Breast epithelium (tissue), 4 donors: ENCODE measurements at regions not wholly inside any gene's neighbourhood (a gene's known extent, or its start where the extent isn't known, plus 50 kb on each side); places are given as distances from the start of the nearest gene placed in this dataset.

Experiments
- DNase-seq, 2 donors: peaks; one replicate each; pipeline ENCODE4 v3.0.0-alpha.2; 2019; ENCODE audit warnings: low spot score in 2 of 2
- H3K27ac ChIP-seq, 2 donors: fragments of 200-600 bp; sonication (generic) in 1 of 2; one replicate each; pipeline ENCODE4 v1.5.1; 2016 to 2019; ENCODE audit warnings: mild to moderate bottlenecking in 1 of 2
- H3K27me3 ChIP-seq, 2 donors: fragments of 200-600 bp; sonication (generic) in 1 of 2; one replicate each; pipeline versions ENCODE4 v1.5.1 to v1.6.0; 2017 to 2019; ENCODE audit warnings: control low read depth in 1 of 2, mild to moderate bottlenecking in 1 of 2
- H3K36me3 ChIP-seq: fragments of 200-600 bp; one replicate; pipeline ENCODE4 v1.5.1; 2019
- H3K4me1 ChIP-seq, 2 donors: fragments of 200-600 bp; sonication (generic); one replicate each; pipeline ENCODE4 v1.5.1; 2016 to 2019; ENCODE audit warnings: control low read depth in 1 of 2
- H3K4me3 ChIP-seq, 3 donors: fragments of 200-600 bp; sonication (generic); 1 replicate in 2 of 3; 2 replicates in 1 of 3; pipeline ENCODE4 v1.5.1; 2016 to 2019; ENCODE audit warnings: mild to moderate bottlenecking in 3 of 3, moderate library complexity in 2 of 3
- H3K9me3 ChIP-seq, 2 donors: fragments of 200-600 bp; sonication (generic) in 1 of 2; one replicate each; pipeline ENCODE4 v1.5.1; 2016 to 2019; ENCODE audit warnings: control low read depth in 1 of 2
- POLR2A ChIP-seq: fragments of 450-650 bp; IDR thresholded peaks from one replicate; pipeline ENCODE4 v1.6.1; 2016; ENCODE audit warnings: antibody characterized with exemption, mild to moderate bottlenecking, moderate library complexity
- POLR2AphosphoS5 ChIP-seq, 3 donors: sonication (generic); formaldehyde crosslinking; IDR thresholded peaks; one replicate each; pipeline ENCODE4 v1.6.1; 2017; ENCODE audit warnings: antibody characterized with exemption in 3 of 3
- intact Hi-C: fragments of 100-400 bp; cut with DNase I; formaldehyde crosslinking; loops from one replicate; pipeline ENCODE4 v1.15.1; 2023; ENCODE audit warnings: low total_unique reads
- TF ChIP-seq, protein P1 (sequence below), 3 donors: fragments of 450-650 bp; IDR thresholded peaks; one replicate each; pipeline ENCODE4 v1.5.1; 2016 to 2017; ENCODE audit warnings: antibody characterized with exemption in 3 of 3, mild to moderate bottlenecking in 3 of 3, moderate library complexity in 3 of 3

GRCh38 chr2:7667260-7667757 lies 750.1 kb downstream of the RNF144A start:
- Histone ChIP-seq H3K27ac (no peak overlapping the region), H3K4me3 (no peak overlapping the region), H3K9me3 (peaks cover 0 to 4% of the 10 kb centered on the region in 2 donors), H3K27me3 (no peaks in the 10 kb centered on the region), H3K4me1 (no peaks in the 10 kb centered on the region), H3K36me3 (no peaks in the 10 kb centered on the region)
- TF ChIP-seq POLR2A (no peak), POLR2AphosphoS5 (IDR thresholded peaks at IDR 0.05) (no peak)
- TF ChIP-seq, protein P1, sequence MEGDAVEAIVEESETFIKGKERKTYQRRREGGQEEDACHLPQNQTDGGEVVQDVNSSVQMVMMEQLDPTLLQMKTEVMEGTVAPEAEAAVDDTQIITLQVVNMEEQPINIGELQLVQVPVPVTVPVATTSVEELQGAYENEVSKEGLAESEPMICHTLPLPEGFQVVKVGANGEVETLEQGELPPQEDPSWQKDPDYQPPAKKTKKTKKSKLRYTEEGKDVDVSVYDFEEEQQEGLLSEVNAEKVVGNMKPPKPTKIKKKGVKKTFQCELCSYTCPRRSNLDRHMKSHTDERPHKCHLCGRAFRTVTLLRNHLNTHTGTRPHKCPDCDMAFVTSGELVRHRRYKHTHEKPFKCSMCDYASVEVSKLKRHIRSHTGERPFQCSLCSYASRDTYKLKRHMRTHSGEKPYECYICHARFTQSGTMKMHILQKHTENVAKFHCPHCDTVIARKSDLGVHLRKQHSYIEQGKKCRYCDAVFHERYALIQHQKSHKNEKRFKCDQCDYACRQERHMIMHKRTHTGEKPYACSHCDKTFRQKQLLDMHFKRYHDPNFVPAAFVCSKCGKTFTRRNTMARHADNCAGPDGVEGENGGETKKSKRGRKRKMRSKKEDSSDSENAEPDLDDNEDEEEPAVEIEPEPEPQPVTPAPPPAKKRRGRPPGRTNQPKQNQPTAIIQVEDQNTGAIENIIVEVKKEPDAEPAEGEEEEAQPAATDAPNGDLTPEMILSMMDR (IDR thresholded peaks at IDR 0.05): no peak
- intact Hi-C loops: no loop called here
- DNase-seq: no peak

DNA sequence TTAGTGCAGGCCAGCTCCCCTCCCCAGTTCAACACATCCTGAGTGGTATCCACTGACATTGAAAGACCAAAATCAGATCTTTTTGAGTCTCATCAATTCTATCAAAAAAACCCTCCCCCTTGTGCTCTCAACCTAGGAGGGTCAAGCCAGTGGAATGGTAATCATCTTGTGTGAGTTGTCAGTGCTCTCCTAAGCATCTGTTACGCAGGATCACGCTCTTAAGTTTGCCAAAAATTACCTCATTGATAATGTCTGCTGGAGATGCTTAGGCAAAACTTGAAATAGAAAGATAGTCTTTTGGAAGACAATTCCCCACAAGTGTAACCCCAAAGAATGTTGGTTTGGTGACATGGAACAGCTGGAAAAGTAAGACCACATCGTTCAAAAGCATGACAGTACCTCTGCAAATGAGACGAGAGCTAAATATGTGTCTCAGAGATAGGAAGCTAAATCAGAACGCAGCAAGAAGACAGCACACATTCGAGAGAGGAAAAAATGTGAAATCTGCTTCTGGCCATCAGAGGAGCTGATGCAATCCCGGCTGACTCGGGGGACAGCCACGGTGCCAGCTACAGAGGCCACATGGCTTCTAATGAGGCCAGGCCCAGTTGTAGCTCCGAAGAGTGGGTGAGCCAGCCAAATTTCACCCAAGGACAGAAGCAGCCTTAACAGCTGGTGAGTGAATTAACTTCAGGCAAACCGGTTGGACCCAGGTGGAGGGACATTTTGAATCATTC lies 753.9 kb downstream of the RNF144A start:
- Histone ChIP-seq H3K27ac (no peak overlapping the region), H3K4me1 (no peaks in the 10 kb centered on the region), H3K9me3 (peaks cover 0 to 4% of the 10 kb centered on the region in 2 donors), H3K27me3 (no peaks in the 10 kb centered on the region), H3K36me3 (no peaks in the 10 kb centered on the region), H3K4me3 (no peak overlapping the region)
- TF ChIP-seq POLR2AphosphoS5 (IDR thresholded peaks at IDR 0.05) (peak in 1 of 3 donors; percentile 40), POLR2A (no peak)
- TF ChIP-seq, protein P1 (IDR thresholded peaks at IDR 0.05): no peak
- intact Hi-C loops: no loop called here
- no peak for DNase-seq

DNA sequence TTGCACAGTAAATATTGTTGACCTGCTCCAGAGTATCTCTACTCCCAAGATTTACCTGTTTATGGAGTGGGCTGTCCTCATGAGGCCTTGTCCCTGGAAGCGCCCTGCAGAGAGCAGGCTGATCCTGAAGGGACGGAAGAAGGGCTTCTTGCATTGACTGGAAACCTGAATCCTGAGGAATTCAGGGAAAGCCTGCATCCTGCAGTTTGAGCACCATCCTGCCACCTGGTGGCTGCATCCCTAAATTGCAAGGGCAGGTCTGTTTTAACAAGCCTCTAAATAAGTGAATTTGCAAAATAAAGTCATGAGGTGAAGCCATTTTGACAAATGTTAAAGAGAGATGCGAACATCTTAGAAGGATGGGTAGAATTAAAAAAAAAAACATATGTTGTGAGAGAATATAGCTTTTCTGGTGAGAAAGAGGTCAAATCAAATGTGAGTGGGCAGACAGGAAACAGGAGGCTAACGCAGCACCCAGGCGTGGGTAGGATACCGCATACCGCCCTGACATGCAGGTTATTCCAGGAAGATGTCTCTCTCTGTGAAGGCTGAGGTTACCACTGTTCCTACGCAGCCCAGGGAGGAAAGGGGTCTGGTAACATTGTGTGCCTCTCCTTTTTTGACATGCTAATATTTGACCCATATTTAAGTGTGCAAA lies 754.9 kb downstream of the RNF144A start:
- intact Hi-C loops: no loop called here
- TF ChIP-seq POLR2AphosphoS5 (IDR thresholded peaks at IDR 0.05) (no peak), POLR2A (no peak)
- TF ChIP-seq, protein P1 (IDR thresholded peaks at IDR 0.05): peak in 1 of 3 donors; percentile 20

DNA sequence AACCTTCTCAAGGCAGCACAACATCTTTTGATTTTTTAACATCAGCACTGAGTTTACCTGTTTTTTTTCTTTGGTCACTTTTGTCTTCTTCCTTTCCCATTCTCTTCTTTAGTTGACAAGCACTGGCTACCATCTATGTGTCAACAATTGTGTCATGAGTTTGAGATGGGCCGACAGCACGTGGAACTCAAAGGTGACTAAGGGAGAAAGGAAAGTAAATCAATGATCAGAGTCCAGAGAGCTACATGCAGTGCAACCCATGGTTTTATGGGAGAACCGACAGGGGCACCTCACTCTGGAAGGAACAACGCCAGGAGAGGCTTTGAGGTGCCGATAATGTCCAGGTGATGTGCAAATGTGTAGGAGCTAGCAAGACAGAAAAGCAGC lies 755.5 kb downstream of the RNF144A start:
- no peaks in the 10 kb centered on the region for H3K27me3 ChIP-seq
- TF ChIP-seq POLR2A: no peak
- TF ChIP-seq POLR2AphosphoS5 (IDR thresholded peaks at IDR 0.05): no peak
- TF ChIP-seq, protein P1 (IDR thresholded peaks at IDR 0.05): no peak
- H3K4me3 ChIP-seq: no peak overlapping the region
- intact Hi-C loops: no loop called here
- peaks cover 0 to 4% of the 10 kb centered on the region in 2 donors for H3K9me3 ChIP-seq
- no peaks in the 10 kb centered on the region for H3K4me1 ChIP-seq
- no peak for DNase-seq
- H3K36me3 ChIP-seq: no peaks in the 10 kb centered on the region
- no peak overlapping the region for H3K27ac ChIP-seq

More for the DNA sequence above, 754.9 kb downstream of the RNF144A start:
- Histone ChIP-seq H3K36me3 (no peaks in the 10 kb centered on the region), H3K9me3 (peaks cover 0 to 4% of the 10 kb centered on the region in 2 donors), H3K27ac (no peak overlapping the region), H3K27me3 (no peaks in the 10 kb centered on the region), H3K4me1 (no peaks in the 10 kb centered on the region), H3K4me3 (no peak overlapping the region)
- DNase-seq: no peak

DNA sequence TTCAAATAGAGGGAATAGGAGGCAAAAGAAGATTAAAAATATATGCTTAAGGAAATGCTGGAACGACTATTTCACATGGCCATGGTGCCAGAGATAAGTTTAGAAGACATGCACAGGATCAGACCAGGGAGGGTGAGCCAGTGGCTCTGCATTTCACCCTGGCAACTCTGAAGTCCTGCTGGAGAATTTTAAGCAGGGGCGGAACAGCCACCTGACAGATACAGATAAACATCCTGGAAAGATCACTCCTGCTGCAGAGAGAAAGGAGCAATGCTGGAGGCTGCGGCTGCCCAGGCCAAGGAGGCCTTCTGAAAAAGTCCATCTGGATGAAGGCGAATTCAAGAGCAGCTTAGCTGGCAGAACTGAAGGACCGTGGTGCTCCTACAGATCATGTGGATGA lies 755.9 kb downstream of the RNF144A start:
- DNase-seq: no peak
- no peak overlapping the region for H3K27ac ChIP-seq
- no peak overlapping the region for H3K4me3 ChIP-seq
- no peaks in the 10 kb centered on the region for H3K36me3 ChIP-seq
- TF ChIP-seq POLR2A: no peak
- TF ChIP-seq, protein P1 (IDR thresholded peaks at IDR 0.05): no peak
- TF ChIP-seq POLR2AphosphoS5 (IDR thresholded peaks at IDR 0.05): no peak
- H3K4me1 ChIP-seq: no peaks in the 10 kb centered on the region
- H3K9me3 ChIP-seq: peaks cover 0 to 4% of the 10 kb centered on the region in 2 donors
- no peaks in the 10 kb centered on the region for H3K27me3 ChIP-seq
- intact Hi-C loops: no loop called here
